PFSK-1 (cell line): ENCODE measurements at regions not wholly inside any gene's neighbourhood (a gene's known extent, or its start where the extent isn't known, plus 50 kb on each side); places are given as distances from the start of the nearest gene placed in this dataset.

ENCODE experiments used
- POLR2AphosphoS5 ChIP-seq: IDR thresholded peaks from 2 replicates; pipeline ENCODE4 v1.6.1; 2012; ENCODE audit warnings: low read depth, mild to moderate bottlenecking, control low read depth, low read length, moderate library complexity
- REST ChIP-seq, 2 experiments: IDR thresholded peaks; 2 replicates each; pipeline versions ENCODE4 v1.6.1 to v1.8.0; 2011 to 2012; ENCODE audit warnings: low read depth in 2 of 2, low read length in 2 of 2, control low read depth in 1 of 2, inconsistent platforms in 1 of 2, mild to moderate bottlenecking in 1 of 2, moderate library complexity in 1 of 2; ENCODE audit not compliant: insufficient read depth in 1 of 2
- SIN3A ChIP-seq: IDR thresholded peaks from 2 replicates; pipeline ENCODE4 v1.6.1; 2012; ENCODE audit warnings: mild to moderate bottlenecking, low read length, moderate library complexity, borderline replicate concordance; ENCODE audit not compliant: insufficient read depth
- TAF1 ChIP-seq: IDR thresholded peaks from 2 replicates; pipeline ENCODE4 v1.6.1; 2012; ENCODE audit warnings: low read length, control low read depth, borderline replicate concordance; ENCODE audit not compliant: insufficient read depth

GRCh38 chr20:22944062-22944461 lies 91.0 kb upstream of the SSTR4 start:
- no peak for TF ChIP-seq POLR2AphosphoS5
- TF ChIP-seq SIN3A = no peak
- TF ChIP-seq TAF1 = no peak
- TF ChIP-seq REST (IDR thresholded peaks at IDR 0.05; ENCODE audit: insufficient read depth in 1 of 2, low read depth in 2 of 2, low read length in 2 of 2) = no peak
